ENCODE measurements at regions not wholly inside any gene's neighbourhood (a gene's known extent, or its start where the extent isn't known, plus 50 kb on each side); places are given as distances from the start of the nearest gene placed in this dataset.
"Not testable (repeated sequence)": the region's sequence is repeated elsewhere in the genome, so short reads cannot be mapped to it uniquely, and the experiment has no call there.

- peaks cover 55% of the 10 kb centered on the region for H3K4me1 Mint-ChIP-seq
- H3K4me3 Mint-ChIP-seq: no peak overlapping the region
- H3K27me3 Mint-ChIP-seq: peaks cover 24% of the 10 kb centered on the region
- H3K9me3 Mint-ChIP-seq: no peaks in the 10 kb centered on the region
- no peaks in the 10 kb centered on the region for H3K36me3 Mint-ChIP-seq
- H3K27ac Mint-ChIP-seq: no peak overlapping the region
These were observed 122.3 kb upstream of the AFDN start for GRCh38 chr6:167704396-167704901.

GRCh38 chr6:167705211-167705750 is 121.4 kb upstream of the AFDN start:
- Mint-ChIP-seq H3K27me3 (peaks cover 29% of the 10 kb centered on the region), H3K36me3 (no peaks in the 10 kb centered on the region), H3K4me3 (no peak overlapping the region), H3K27ac (no peak overlapping the region), H3K4me1 (peaks cover 47% of the 10 kb centered on the region), H3K9me3 (no peaks in the 10 kb centered on the region)

- peaks cover 39% of the 10 kb centered on the region for H3K27me3 Mint-ChIP-seq
- peak overlapping the region; percentile 56 for H3K27ac Mint-ChIP-seq
- no peaks in the 10 kb centered on the region for H3K9me3 Mint-ChIP-seq
- H3K4me1 Mint-ChIP-seq: peaks cover 41% of the 10 kb centered on the region
- H3K36me3 Mint-ChIP-seq: no peaks in the 10 kb centered on the region
- peak overlapping the region; percentile 52 for H3K4me3 Mint-ChIP-seq
These were observed 120.2 kb upstream of the AFDN start for GRCh38 chr6:167706313-167707109.

- Mint-ChIP-seq H3K9me3 (no peaks in the 10 kb centered on the region), H3K27me3 (peaks cover 45% of the 10 kb centered on the region), H3K36me3 (no peaks in the 10 kb centered on the region), H3K4me3 (no peak overlapping the region), H3K4me1 (peaks cover 41% of the 10 kb centered on the region), H3K27ac (peak overlapping the region; percentile 12)
These were observed 118.8 kb upstream of the AFDN start for GRCh38 chr6:167707686-167708500.

GRCh38 chr6:167708501-167709094 is 118.1 kb upstream of the AFDN start:
- no peaks in the 10 kb centered on the region for H3K9me3 Mint-ChIP-seq

GRCh38 chr6:167709196-167709595 is 117.5 kb upstream of the AFDN start:
- Mint-ChIP-seq H3K27me3 (peaks cover 51% of the 10 kb centered on the region), H3K9me3 (no peaks in the 10 kb centered on the region), H3K4me1 (peaks cover 41% of the 10 kb centered on the region), H3K27ac (no peak overlapping the region), H3K36me3 (no peaks in the 10 kb centered on the region), H3K4me3 (no peak overlapping the region)

More at GRCh38 chr6:167708501-167709094, 118.1 kb upstream of the AFDN start:
- H3K4me1 Mint-ChIP-seq: peaks cover 41% of the 10 kb centered on the region
- H3K27me3 Mint-ChIP-seq: peaks cover 48% of the 10 kb centered on the region
- no peak overlapping the region for H3K27ac Mint-ChIP-seq
- H3K36me3 Mint-ChIP-seq: no peaks in the 10 kb centered on the region
- no peak overlapping the region for H3K4me3 Mint-ChIP-seq

GRCh38 chr6:167709776-167710336 is 116.9 kb upstream of the AFDN start:
- H3K4me3 Mint-ChIP-seq, H3K9me3 Mint-ChIP-seq, H3K27ac Mint-ChIP-seq, H3K36me3 Mint-ChIP-seq: not testable (repeated sequence)
- Mint-ChIP-seq H3K4me1 (peaks cover 38% of the 10 kb centered on the region), H3K27me3 (peaks cover 54% of the 10 kb centered on the region)

- Mint-ChIP-seq H3K27me3 (peaks cover 56% of the 10 kb centered on the region), H3K4me1 (peaks cover 32% of the 10 kb centered on the region), H3K36me3 (no peaks in the 10 kb centered on the region), H3K4me3 (no peak overlapping the region), H3K27ac (no peak overlapping the region), H3K9me3 (no peaks in the 10 kb centered on the region)
These were observed 116.3 kb upstream of the AFDN start for GRCh38 chr6:167710363-167710920.

GRCh38 chr6:167711211-167711610 is 115.5 kb upstream of the AFDN start:
- Mint-ChIP-seq H3K4me3 (no peak overlapping the region), H3K27me3 (peaks cover 56% of the 10 kb centered on the region), H3K36me3 (no peaks in the 10 kb centered on the region), H3K9me3 (no peaks in the 10 kb centered on the region), H3K27ac (no peak overlapping the region), H3K4me1 (peaks cover 25% of the 10 kb centered on the region)

- Mint-ChIP-seq H3K9me3 (no peaks in the 10 kb centered on the region), H3K4me3 (no peak overlapping the region), H3K27ac (no peak overlapping the region), H3K27me3 (peaks cover 55% of the 10 kb centered on the region), H3K36me3 (no peaks in the 10 kb centered on the region), H3K4me1 (peaks cover 16% of the 10 kb centered on the region)
These were observed 114.7 kb upstream of the AFDN start for GRCh38 chr6:167711768-167712730.

- Mint-ChIP-seq H3K27ac (no peak overlapping the region), H3K36me3 (no peaks in the 10 kb centered on the region), H3K27me3 (peaks cover 50% of the 10 kb centered on the region), H3K4me3 (no peak overlapping the region), H3K9me3 (no peaks in the 10 kb centered on the region), H3K4me1 (peaks cover 9% of the 10 kb centered on the region)
These were observed 113.8 kb upstream of the AFDN start for GRCh38 chr6:167712731-167713475.

- Mint-ChIP-seq H3K9me3 (no peaks in the 10 kb centered on the region), H3K4me1 (peaks cover 2% of the 10 kb centered on the region), H3K27ac (no peak overlapping the region), H3K36me3 (no peaks in the 10 kb centered on the region), H3K27me3 (peaks cover 42% of the 10 kb centered on the region), H3K4me3 (no peak overlapping the region)
These were observed 112.6 kb upstream of the AFDN start for GRCh38 chr6:167714152-167714551.

- H3K27me3 Mint-ChIP-seq: peaks cover 29% of the 10 kb centered on the region
- no peaks in the 10 kb centered on the region for H3K4me1 Mint-ChIP-seq
- no peaks in the 10 kb centered on the region for H3K36me3 Mint-ChIP-seq
- no peak overlapping the region for H3K4me3 Mint-ChIP-seq
- no peaks in the 10 kb centered on the region for H3K9me3 Mint-ChIP-seq
- H3K27ac Mint-ChIP-seq: peak overlapping the region; percentile 57
These were observed 109.3 kb upstream of the AFDN start for GRCh38 chr6:167717455-167717854.

Data from activated naive CD4-positive, alpha-beta T cell treated with anti-CD3 and anti-CD28 coated beads, Interleukin-2, amount 50 U/mL, for 24 hours (primary cell).